Activated T-cell treated with anti-CD3 and anti-CD28 coated beads, Interleukin-2, amount 50 U/mL, for 1 hour (primary cell): ENCODE measurements at regions not wholly inside any gene's neighbourhood (a gene's known extent, or its start where the extent isn't known, plus 50 kb on each side); places are given as distances from the start of the nearest gene placed in this dataset.
"Not testable (repeated sequence)": the region's sequence is repeated elsewhere in the genome, so short reads cannot be mapped to it uniquely, and the experiment has no call there.

Experiments used
- DNase-seq: peaks from one replicate; pipeline ENCODE4 v3.0.0-alpha.2; 2020

DNA sequence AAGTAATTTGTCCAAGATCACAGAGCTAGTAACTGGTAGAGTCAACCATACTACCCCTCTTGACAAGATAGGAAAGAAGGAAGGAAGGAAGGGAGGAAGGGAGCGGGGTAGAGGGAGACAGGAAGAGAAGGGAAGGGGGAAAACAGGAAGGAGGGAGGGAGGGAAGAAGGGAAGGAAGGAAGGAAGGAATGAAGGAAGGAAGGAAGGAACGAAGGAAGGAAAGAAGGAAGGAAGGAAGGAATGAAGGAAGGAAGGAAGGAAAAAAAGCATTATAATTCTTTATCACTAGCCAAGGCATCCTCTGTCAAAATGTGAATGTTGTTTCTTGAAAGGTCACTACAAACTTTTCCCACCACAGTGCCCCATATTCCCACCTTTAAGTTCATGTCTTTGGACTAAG lies 223.6 kb downstream of the SHQ1 start:
- no peak for DNase-seq

GRCh38 chr3:72618739-72619138 lies 229.5 kb downstream of the SHQ1 start:
- DNase-seq = no peak

DNA sequence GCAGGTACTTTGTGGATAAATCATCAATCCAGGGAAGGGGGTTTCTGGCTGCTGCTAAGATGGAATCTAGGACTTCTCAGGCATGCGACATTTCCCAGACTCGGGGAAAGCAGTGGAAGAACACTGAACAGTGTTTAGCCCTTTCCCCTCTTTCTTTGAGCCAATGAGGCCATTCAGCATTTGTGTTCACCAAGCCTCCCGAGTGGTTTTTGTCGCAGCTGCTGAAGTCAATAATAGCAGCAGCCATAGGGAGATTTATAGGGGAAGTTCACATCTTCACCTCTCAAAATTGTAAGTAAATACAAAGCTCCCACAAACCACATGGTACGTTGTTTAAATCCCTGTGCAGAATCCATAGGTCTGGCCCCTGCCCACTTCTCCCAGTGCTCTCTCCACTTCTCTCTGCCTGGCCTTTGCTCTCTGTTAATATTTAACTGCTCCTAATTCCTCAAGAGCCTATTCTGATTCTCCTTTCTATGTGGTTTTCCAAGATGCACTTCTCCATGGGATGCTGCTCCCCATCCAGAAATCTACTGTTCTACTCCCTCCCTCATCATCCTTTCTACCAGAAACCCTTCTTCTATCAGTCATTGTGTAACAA lies 230.7 kb downstream of the SHQ1 start:
- no peak for DNase-seq

DNA sequence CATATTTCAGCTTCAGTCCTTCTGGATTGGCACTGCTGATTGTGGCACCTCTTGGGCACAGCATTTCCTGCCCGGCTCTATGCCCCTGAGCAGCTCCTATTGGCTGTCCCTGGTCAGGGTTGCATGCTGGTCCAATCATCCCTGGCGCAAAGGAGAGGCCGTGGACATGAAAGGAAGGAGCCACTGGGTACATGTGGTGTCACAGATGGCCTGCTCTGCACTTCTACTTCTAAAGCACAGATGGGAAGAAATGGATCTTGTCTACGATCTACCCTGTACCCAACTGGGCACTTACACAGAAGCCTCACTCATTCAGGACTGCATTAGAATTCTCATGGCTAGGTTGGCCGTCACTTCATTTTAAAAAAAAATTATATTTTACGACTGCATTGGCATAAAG lies 232.5 kb downstream of the SHQ1 start:
- DNase-seq = no peak

GRCh38 chr3:72615182-72615581 lies 233.1 kb downstream of the SHQ1 start:
- no peak for DNase-seq

GRCh38 chr3:72614394-72615074 lies 233.7 kb downstream of the SHQ1 start:
- DNase-seq = no peak

GRCh38 chr3:72613871-72614270 lies 234.4 kb downstream of the SHQ1 start:
- no peak for DNase-seq

GRCh38 chr3:72609114-72609513 lies 239.1 kb downstream of the SHQ1 start:
- DNase-seq = not testable (repeated sequence)

DNA sequence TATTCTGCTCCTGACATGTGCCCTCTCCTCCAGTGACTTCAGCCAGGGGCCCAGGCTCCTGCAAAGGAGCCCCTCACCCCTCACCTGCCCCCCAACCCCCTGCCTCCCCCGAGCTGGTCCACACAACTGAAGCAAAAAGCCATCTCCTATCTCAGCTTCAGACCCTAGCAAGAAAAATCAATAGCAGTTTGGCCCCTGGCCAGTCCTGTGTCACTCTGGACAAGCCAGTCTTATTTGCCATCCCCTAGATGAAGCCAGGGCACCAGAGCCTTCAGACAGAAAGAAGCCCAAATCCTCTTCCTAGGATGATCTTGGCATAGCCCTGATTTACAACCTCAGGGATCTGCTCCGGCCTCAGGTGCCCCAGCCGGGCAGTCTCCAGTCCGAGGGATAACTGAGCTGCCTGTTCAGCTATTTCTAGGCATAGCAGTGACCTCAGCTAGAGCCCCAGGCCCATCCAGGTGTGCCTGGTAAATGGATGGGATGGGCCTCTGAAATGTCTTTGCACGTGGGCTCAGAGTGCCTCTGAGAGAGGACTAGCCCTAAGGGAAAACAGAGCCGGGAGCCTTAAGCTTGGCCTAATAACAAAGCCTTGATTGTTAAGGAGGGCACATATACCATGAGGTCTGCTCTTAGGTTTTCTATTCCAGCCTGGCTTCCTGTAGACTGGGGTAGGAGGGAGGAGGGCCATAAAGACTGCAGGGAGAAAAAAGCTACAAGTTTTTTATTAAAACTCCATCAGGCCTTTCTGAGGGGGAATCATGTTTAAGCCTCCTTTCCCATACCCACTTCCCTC lies 242.0 kb downstream of the SHQ1 start:
- no peak for DNase-seq

GRCh38 chr3:72604328-72604727 lies 243.9 kb downstream of the SHQ1 start:
- no peak for DNase-seq

DNA sequence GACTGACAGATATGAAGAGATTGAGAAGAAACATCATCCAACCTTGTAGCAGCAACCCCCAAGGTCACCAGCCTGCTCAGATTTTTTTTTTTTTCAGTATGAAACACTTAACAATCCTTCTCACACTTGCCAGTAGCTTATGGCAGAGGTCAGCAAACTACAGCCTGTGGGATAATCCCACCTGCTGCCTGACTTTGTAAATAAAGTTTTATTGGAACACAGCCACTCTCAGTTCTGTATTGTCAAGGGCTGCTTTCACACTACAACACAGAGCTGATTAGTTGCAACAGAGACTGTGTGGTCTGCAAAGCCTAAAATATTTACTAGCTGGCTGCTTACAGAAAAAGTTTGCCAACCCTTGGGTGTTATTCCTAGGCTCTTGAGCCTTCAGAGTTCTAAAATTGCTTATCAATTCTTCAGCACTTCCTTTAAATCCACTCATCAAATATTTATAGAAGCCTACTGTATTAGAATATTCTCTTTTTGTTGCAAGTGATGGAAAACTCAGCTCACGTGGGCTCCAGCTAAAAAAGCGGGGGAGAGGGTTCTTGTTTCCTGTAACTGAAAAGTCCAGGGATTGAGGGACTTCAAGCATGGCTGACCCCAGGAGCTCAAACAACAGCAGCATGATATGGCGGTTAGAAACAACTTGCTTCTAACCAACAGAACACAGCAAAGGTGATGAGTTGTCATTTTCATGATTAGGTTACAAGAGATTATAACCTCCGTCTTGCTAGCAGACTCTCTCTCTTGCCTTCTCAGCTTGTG lies 246.1 kb downstream of the SHQ1 start:
- DNase-seq = no peak

GRCh38 chr3:72601060-72601459 lies 247.2 kb downstream of the SHQ1 start:
- no peak for DNase-seq

DNA sequence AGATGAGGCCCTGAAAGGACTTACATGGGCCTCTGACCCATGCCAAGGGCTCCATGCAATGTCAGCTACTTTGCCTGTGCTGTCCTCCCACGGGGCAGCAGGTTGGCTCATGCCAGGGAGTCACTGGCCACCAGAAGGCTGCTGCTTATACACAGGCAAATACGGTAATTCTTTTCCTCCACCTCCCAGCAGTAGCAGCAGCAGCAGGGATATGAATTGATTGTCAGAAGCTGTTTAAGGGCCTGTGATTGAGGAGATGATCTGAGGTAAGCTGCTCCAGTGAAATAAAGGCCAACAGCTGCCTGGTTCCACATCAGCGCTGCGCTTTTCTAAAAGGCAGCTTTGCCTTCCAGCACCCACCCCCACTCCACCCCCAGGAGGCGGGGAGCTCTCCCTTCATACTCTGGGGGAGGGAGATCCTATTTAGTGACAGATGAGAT lies 250.5 kb downstream of the SHQ1 start:
- DNase-seq = no peak

GRCh38 chr3:72597043-72597442 lies 251.2 kb downstream of the SHQ1 start:
- DNase-seq = no peak

DNA sequence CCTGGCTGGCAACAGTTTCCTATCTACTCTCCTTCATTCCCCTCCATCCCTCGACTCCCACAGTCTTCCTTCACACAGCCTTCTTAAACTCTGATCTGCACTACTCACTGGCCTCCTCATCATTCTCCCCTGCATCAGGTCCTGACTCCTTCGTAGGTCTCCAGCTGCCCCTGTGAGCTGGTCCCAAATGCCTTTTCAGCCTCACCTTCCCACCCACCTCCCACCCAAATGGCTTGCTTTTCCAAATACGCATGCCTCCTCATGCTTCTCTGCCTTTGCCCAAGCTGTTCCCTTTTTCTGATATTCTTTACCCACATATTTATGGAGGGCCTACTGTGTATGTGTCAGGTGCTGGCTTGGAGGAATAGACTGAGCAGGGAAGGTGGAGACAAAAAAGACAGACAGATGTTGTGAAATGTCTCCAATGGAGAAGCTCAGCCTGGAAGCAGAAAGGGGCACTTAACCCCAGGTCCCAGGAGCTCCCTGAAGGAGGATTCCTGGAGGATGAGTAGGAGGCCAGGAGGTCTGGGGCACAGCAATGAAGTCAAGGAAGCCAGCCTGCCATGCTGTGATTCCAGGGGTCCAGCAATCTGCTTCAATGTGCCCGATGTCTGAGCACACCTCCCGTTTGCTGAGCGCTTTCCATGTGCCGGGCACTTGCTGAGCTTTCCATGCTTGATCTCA lies 252.2 kb downstream of the SHQ1 start:
- no peak for DNase-seq

GRCh38 chr3:72595376-72595775 lies 252.9 kb downstream of the SHQ1 start:
- DNase-seq = no peak

DNA sequence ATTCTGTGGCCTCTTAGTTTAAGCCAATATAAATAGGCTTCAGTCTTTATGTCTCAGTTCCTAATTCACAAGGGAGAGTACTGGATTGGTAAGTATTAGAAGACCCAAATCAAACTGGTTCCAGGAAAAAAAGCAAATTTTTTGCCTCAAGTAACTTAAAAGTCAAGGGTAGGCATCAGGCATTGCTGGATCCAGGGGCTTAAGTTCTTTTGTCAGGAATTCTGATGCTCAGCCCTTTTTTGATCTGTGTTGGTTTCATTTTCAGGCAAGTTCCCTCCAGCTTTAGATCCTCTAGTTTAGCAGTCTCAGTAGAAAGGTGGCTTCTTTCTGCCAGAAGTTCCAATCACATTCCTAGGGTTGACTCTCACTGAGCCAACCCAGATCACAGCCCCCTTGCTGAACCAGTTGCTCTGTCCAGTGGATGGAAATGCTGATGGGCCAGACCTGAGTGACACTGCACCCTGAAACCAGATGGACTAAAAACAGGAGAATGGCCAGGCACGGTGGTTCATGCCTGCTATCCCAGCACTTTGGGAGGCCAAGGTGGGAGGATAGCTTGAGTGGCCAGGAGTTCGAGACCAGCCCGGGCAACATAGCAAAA lies 253.5 kb downstream of the SHQ1 start:
- DNase-seq = no peak

DNA sequence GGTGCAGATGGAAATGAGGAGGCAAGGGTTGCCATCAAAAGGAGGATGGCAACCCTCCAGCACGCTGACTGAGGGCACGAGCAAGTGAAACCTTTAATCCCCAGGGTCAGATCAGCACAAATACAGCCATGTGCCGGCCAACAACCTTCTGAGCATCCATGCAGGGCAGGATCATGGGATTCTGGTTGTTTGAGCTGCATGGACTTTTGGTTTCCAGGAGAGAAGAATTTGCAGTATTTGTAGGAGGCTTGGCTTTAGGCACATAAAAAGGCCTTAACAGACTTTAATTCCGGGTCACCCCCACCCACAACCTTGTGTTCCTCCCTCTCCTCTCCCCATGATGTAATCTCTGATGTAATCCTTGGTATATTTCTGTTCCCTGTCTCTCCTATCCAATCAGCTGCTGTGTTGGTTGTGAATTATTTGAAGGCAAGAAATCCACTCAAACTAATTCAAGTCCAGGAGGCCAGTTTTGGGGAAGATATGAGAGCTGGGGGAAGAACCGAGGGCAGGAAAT lies 254.3 kb downstream of the SHQ1 start:
- DNase-seq = no peak

DNA sequence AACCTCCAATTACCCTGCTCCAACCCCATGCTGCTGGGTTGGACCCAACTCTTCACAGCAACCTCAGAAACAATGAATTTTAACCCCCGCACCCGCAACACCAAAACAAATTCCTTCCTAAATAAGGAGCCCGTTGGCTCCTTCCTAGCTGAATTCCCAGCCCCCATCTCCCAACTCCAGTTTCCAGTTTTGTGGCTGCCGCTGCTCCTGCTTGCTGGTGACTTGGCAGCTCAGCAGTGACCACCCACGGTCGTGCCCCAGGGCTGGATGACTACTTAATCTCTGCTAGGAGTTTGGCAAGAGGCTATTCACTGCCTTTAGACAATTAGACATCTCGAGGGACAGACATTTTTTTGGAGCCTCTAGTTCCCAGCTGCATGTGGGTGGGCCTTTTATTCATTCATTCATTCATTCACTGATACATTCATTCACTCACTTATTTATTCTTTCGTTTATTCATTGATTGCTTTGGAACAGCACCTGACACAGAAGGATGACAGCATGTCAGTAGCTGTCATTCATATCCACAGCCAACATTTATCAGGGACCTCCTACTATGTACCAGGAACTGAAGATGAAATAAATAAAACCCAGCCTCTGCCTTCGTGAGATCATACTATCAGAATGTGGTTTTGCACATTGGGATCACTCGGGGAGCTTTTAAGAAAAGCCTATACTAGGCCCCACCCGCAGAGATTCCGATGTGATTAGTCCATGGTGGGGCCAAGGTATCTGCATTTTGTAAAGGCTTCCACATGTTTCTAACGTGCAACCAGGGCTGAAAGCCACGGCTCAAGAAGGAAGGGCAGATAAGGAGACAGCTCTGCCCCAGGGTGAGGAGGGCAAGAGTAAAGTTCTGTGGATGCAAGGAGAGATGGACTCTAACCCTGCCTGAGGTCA lies 256.5 kb downstream of the SHQ1 start:
- DNase-seq = no peak

- DNase-seq = no peak
Measured at GRCh38 chr3:72590732-72591221, 257.5 kb downstream of the SHQ1 start.

DNA sequence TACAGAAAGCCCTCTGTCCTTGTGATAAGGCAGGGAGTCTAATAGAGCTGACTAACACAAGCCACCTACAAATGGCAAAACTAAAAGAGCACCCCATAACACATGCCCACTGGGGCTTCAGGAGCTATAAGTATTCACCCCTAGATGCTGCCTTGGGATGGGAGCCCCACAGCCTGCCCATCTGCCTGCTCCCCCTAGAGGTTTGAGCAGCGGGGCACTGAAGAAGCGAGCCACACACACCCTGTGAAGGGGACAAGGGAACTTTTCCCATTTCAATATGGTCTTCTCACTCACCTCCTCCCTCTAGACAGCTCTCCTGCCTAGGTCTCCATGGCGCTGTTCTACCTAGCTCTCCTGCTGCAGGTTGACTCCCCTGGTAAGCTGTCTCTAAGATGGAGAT lies 261.0 kb downstream of the SHQ1 start:
- no peak for DNase-seq
